ENCODE measurements at regions not wholly inside any gene's neighbourhood (a gene's known extent, or its start where the extent isn't known, plus 50 kb on each side); places are given as distances from the start of the nearest gene placed in this dataset.

DNA sequence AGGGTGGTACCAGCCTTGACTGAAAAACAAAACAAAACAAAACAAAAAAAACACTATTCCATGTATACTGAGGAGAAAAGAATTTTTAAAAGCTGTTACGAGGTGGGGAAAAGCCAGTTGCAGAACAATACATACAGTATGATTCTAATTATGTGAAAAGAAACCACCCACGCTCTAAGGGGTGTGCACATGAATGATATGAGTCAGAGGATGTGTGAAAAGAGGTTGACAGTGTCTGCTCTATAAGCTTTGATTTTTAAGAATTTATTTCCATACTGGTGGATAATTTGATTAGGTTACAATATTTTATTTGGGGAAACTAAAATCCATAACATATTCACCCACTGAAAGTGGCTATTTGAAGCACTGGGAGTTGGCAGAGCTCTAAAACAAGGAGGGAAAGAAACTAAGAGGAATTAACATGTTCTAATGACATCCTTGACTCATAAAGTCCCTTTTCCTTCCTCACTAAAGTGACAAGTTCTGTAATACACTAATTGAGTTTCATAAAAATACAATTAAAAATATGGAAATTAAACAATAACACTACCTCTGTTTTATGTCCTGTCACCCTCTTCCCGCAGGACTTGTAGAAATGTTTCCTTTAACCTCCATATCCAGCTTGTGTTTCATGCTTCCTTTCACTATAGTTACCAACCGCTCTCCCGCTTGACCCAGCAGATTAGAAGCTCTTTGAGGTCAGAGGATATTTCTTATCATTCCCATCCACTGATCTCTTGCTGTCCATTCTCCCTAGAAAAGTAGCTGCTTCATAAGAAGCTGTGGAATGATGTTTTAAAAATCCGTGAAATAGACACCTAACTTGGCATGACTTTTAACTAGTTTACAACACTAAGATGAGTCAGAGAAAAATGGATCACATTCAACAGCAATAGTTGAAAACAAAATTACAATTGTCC, 118.6 kb upstream of the CCDC28A start:
- Histone ChIP-seq H3K4me3 (ENCODE audit: insufficient read depth, low read depth, low read length) (no peak overlapping the region), H3K27me3 (ENCODE audit: control insufficient read depth, insufficient read depth, low read length, poor library complexity, severe bottlenecking) (no peaks in the 10 kb centered on the region), H3K4me1 (ENCODE audit: control insufficient read depth, insufficient read depth, low read length) (no peaks in the 10 kb centered on the region), H3K36me3 (ENCODE audit: control insufficient read depth, insufficient read depth, low read length) (no peaks in the 10 kb centered on the region), H3K27ac (ENCODE audit: insufficient read depth, low read depth, low read length, poor library complexity, severe bottlenecking) (no peak overlapping the region), H3K9me3 (ENCODE audit: control insufficient read depth, low read length) (no peaks in the 10 kb centered on the region)
- WGBS, 2 experiments: 94% methylated on average over 4 to 6 of the region's 6 CpGs

DNA sequence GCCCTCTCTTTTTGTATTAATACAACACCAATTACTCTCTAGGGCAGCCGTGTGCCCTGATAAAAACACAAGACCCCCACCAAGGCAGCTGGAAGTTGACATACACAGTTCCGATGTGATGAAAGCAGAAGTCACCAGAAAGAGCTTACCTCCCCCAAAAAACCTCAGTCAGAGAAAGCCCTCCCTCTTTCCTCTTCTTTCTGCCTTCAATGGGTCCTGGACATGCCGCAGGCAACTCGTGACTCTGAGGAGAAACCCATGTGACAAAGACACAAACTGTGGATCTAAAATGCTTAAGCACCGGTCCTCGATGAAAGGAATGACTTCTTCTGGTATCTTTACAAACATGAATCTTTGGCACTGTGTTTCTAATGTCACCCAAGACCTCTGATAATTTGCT, 117.7 kb upstream of the CCDC28A start:
- no peaks in the 10 kb centered on the region for H3K9me3 ChIP-seq (ENCODE audit: control insufficient read depth, low read length)
- WGBS, 2 experiments: 84 to 86% methylated on average over 6 of the region's 6 CpGs
- H3K27ac ChIP-seq (ENCODE audit: insufficient read depth, low read depth, low read length, poor library complexity, severe bottlenecking): no peak overlapping the region

DNA sequence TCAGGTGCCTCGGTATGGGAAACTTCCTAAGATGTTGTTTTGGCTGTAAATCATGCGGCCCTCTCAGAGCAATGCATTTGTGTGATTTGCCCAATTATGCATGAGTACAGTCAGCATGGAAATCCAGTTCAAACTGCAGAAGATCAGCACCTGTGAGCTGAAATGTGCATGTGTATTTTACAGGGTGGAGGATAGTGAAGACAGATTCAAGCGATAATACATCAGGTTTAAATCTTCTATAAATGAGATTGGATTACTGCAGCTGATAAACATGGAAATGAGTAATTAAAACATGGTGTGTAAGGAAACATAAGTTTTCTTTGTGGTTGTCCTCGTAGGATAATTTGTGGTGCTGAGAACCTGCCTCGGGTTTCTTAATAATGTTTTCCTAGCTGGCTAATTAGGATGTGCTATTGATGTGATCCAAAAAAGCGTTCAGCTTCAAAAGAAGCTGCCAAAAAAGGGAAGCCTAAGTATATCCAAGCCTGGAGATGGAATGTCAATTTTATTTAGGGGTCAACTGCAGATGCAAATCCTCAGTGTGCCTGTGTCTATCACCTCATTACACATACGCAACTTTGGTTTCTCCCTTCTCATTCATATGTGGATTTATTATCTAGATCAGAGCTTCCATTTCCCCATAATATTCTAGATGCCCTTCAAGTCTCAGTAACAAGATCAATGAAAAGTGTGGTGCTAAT, 117.1 kb upstream of the CCDC28A start:
- no peaks in the 10 kb centered on the region for H3K36me3 ChIP-seq (ENCODE audit: control insufficient read depth, insufficient read depth, low read length)
- no peak overlapping the region for H3K27ac ChIP-seq (ENCODE audit: insufficient read depth, low read depth, low read length, poor library complexity, severe bottlenecking)
- no peaks in the 10 kb centered on the region for H3K9me3 ChIP-seq (ENCODE audit: control insufficient read depth, low read length)
- no peaks in the 10 kb centered on the region for H3K4me1 ChIP-seq (ENCODE audit: control insufficient read depth, insufficient read depth, low read length)
- 94% methylated on average over 7 of the region's 7 CpGs for WGBS, 2 experiments
- no peaks in the 10 kb centered on the region for H3K27me3 ChIP-seq (ENCODE audit: control insufficient read depth, insufficient read depth, low read length, poor library complexity, severe bottlenecking)
- no peak overlapping the region for H3K4me3 ChIP-seq (ENCODE audit: insufficient read depth, low read depth, low read length)

More for the DNA sequence above, 117.7 kb upstream of the CCDC28A start:
- no peaks in the 10 kb centered on the region for H3K36me3 ChIP-seq (ENCODE audit: control insufficient read depth, insufficient read depth, low read length)
- no peaks in the 10 kb centered on the region for H3K27me3 ChIP-seq (ENCODE audit: control insufficient read depth, insufficient read depth, low read length, poor library complexity, severe bottlenecking)
- no peak overlapping the region for H3K4me3 ChIP-seq (ENCODE audit: insufficient read depth, low read depth, low read length)
- no peaks in the 10 kb centered on the region for H3K4me1 ChIP-seq (ENCODE audit: control insufficient read depth, insufficient read depth, low read length)

GRCh38 chr6:138657065-138657425, 116.5 kb upstream of the CCDC28A start:
- H3K36me3 ChIP-seq (ENCODE audit: control insufficient read depth, insufficient read depth, low read length): no peaks in the 10 kb centered on the region
- H3K9me3 ChIP-seq (ENCODE audit: control insufficient read depth, low read length): no peaks in the 10 kb centered on the region
- no peak overlapping the region for H3K4me3 ChIP-seq (ENCODE audit: insufficient read depth, low read depth, low read length)
- H3K4me1 ChIP-seq (ENCODE audit: control insufficient read depth, insufficient read depth, low read length): no peaks in the 10 kb centered on the region
- 88 to 91% methylated on average over 2 of the region's 2 CpGs for WGBS, 2 experiments
- H3K27me3 ChIP-seq (ENCODE audit: control insufficient read depth, insufficient read depth, low read length, poor library complexity, severe bottlenecking): no peaks in the 10 kb centered on the region
- no peak overlapping the region for H3K27ac ChIP-seq (ENCODE audit: insufficient read depth, low read depth, low read length, poor library complexity, severe bottlenecking)

DNA sequence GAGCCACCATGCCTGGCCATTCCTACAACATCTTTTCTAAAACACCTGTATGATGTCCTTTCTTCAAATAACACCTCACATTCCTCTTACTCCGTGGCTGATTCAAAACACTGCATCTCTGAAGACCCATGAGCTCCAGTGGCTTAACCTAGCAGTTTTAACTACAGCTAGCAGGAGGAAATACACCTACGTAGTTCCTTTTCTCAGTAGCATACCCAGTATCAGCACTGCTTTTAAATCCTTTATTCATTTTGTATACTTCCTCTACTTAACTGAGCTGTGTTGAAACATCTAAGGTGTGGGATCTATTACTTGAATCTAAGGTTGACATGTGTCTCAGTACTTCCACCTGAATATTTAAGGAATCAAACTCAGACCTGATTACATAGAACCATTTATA, 113.6 kb upstream of the CCDC28A start:
- H3K27me3 ChIP-seq (ENCODE audit: control insufficient read depth, insufficient read depth, low read length, poor library complexity, severe bottlenecking): no peaks in the 10 kb centered on the region
- no peaks in the 10 kb centered on the region for H3K36me3 ChIP-seq (ENCODE audit: control insufficient read depth, insufficient read depth, low read length)
- no peaks in the 10 kb centered on the region for H3K9me3 ChIP-seq (ENCODE audit: control insufficient read depth, low read length)
- 84 to 94% methylated on average over 2 of the region's 2 CpGs for WGBS, 2 experiments
- H3K4me3 ChIP-seq (ENCODE audit: insufficient read depth, low read depth, low read length): no peak overlapping the region
- H3K27ac ChIP-seq (ENCODE audit: insufficient read depth, low read depth, low read length, poor library complexity, severe bottlenecking): no peak overlapping the region
- H3K4me1 ChIP-seq (ENCODE audit: control insufficient read depth, insufficient read depth, low read length): no peaks in the 10 kb centered on the region

GRCh38 chr6:138662471-138662870, 111.1 kb upstream of the CCDC28A start:
- WGBS, 2 experiments: 92 to 100% methylated on average over 2 of the region's 2 CpGs
- Histone ChIP-seq H3K4me1 (ENCODE audit: control insufficient read depth, insufficient read depth, low read length) (no peaks in the 10 kb centered on the region), H3K36me3 (ENCODE audit: control insufficient read depth, insufficient read depth, low read length) (no peaks in the 10 kb centered on the region), H3K9me3 (ENCODE audit: control insufficient read depth, low read length) (no peaks in the 10 kb centered on the region), H3K27me3 (ENCODE audit: control insufficient read depth, insufficient read depth, low read length, poor library complexity, severe bottlenecking) (no peaks in the 10 kb centered on the region), H3K27ac (ENCODE audit: insufficient read depth, low read depth, low read length, poor library complexity, severe bottlenecking) (no peak overlapping the region), H3K4me3 (ENCODE audit: insufficient read depth, low read depth, low read length) (no peak overlapping the region)

- Histone ChIP-seq H3K4me3 (ENCODE audit: insufficient read depth, low read depth, low read length) (no peak overlapping the region), H3K4me1 (ENCODE audit: control insufficient read depth, insufficient read depth, low read length) (no peaks in the 10 kb centered on the region), H3K9me3 (ENCODE audit: control insufficient read depth, low read length) (no peaks in the 10 kb centered on the region), H3K27ac (ENCODE audit: insufficient read depth, low read depth, low read length, poor library complexity, severe bottlenecking) (no peak overlapping the region), H3K27me3 (ENCODE audit: control insufficient read depth, insufficient read depth, low read length, poor library complexity, severe bottlenecking) (no peaks in the 10 kb centered on the region), H3K36me3 (ENCODE audit: control insufficient read depth, insufficient read depth, low read length) (no peaks in the 10 kb centered on the region)
- WGBS, 2 experiments: 91 to 98% methylated on average over 2 of the region's 2 CpGs
Observed at GRCh38 chr6:138663892-138664291, 109.7 kb upstream of the CCDC28A start.

DNA sequence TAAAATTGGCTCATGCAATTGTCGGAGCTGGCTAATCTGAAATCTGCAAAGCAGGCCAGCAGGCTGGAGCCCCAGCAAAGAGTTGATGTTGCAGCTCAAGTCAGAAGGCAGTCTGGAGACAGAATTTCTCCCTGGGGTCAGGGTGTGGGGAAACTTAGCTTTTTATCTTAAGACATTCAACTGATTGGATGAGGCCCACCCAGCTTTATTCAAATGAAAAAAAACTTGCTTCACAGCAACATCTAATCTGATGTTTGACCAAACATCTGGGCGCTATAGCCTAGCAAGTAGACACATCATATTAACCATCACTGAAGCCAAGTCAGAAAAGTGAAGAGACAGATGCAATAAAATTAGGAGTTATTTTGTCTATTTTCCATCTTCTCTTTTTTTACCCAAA, 108.8 kb upstream of the CCDC28A start:
- H3K27me3 ChIP-seq (ENCODE audit: control insufficient read depth, insufficient read depth, low read length, poor library complexity, severe bottlenecking): no peaks in the 10 kb centered on the region
- no peak overlapping the region for H3K4me3 ChIP-seq (ENCODE audit: insufficient read depth, low read depth, low read length)
- no peaks in the 10 kb centered on the region for H3K4me1 ChIP-seq (ENCODE audit: control insufficient read depth, insufficient read depth, low read length)
- WGBS, 2 experiments: 88 to 93% methylated on average over 2 of the region's 2 CpGs
- H3K9me3 ChIP-seq (ENCODE audit: control insufficient read depth, low read length): no peaks in the 10 kb centered on the region
- no peak overlapping the region for H3K27ac ChIP-seq (ENCODE audit: insufficient read depth, low read depth, low read length, poor library complexity, severe bottlenecking)
- H3K36me3 ChIP-seq (ENCODE audit: control insufficient read depth, insufficient read depth, low read length): no peaks in the 10 kb centered on the region

GRCh38 chr6:138666636-138667035, 106.9 kb upstream of the CCDC28A start:
- H3K36me3 ChIP-seq (ENCODE audit: control insufficient read depth, insufficient read depth, low read length): no peaks in the 10 kb centered on the region
- H3K9me3 ChIP-seq (ENCODE audit: control insufficient read depth, low read length): no peaks in the 10 kb centered on the region
- H3K27ac ChIP-seq (ENCODE audit: insufficient read depth, low read depth, low read length, poor library complexity, severe bottlenecking): no peak overlapping the region
- no peaks in the 10 kb centered on the region for H3K27me3 ChIP-seq (ENCODE audit: control insufficient read depth, insufficient read depth, low read length, poor library complexity, severe bottlenecking)
- H3K4me3 ChIP-seq (ENCODE audit: insufficient read depth, low read depth, low read length): no peak overlapping the region
- WGBS, 2 experiments: 94 to 97% methylated on average over 6 of the region's 6 CpGs
- H3K4me1 ChIP-seq (ENCODE audit: control insufficient read depth, insufficient read depth, low read length): no peaks in the 10 kb centered on the region

DNA sequence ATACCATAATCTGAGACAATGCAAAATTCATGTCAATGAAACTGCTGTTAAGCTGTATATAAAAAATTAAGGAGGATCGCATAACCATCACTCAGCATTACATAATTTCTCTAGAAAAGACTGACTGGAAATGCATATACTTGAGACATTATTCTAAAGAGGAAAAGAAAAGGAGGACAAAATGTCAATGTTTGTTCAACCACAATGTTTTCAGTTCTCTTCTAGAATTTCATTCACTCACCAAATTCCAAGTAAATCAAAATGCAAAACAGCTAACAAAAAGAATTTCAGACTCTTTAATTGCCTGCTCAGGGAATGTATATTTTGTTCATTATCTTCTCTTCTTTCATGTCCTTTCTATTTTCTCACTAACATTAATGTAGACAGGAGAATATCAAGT, 106.2 kb upstream of the CCDC28A start:
- no peak overlapping the region for H3K27ac ChIP-seq (ENCODE audit: insufficient read depth, low read depth, low read length, poor library complexity, severe bottlenecking)
- H3K9me3 ChIP-seq (ENCODE audit: control insufficient read depth, low read length): no peaks in the 10 kb centered on the region
- WGBS, 2 experiments: no CpG with 5 or more reads among the region's 1 CpG
- no peaks in the 10 kb centered on the region for H3K27me3 ChIP-seq (ENCODE audit: control insufficient read depth, insufficient read depth, low read length, poor library complexity, severe bottlenecking)
- H3K36me3 ChIP-seq (ENCODE audit: control insufficient read depth, insufficient read depth, low read length): no peaks in the 10 kb centered on the region
- no peak overlapping the region for H3K4me3 ChIP-seq (ENCODE audit: insufficient read depth, low read depth, low read length)
- H3K4me1 ChIP-seq (ENCODE audit: control insufficient read depth, insufficient read depth, low read length): no peaks in the 10 kb centered on the region
